ENCODE measurements at regions not wholly inside any gene's neighbourhood (a gene's known extent, or its start where the extent isn't known, plus 50 kb on each side); places are given as distances from the start of the nearest gene placed in this dataset.

GRCh38 chr5:54645882-54646355, 128.4 kb downstream of the SNX18 start:
- H3K4me2 ChIP-seq (ENCODE audit: low read length) = peak overlapping the region; percentile 91

GRCh38 chr5:54644226-54644625, 126.7 kb downstream of the SNX18 start:
- no peaks in the 10 kb centered on the region for H3K79me2 ChIP-seq (ENCODE audit: insufficient read depth, low read depth, low read length)
- no peak for DNase-seq (ENCODE audit: low spot score)

More at GRCh38 chr5:54645882-54646355, 128.4 kb downstream of the SNX18 start:
- no peaks in the 10 kb centered on the region for H3K9me3 ChIP-seq (ENCODE audit: low read length)
- no peaks in the 10 kb centered on the region for H3K9me2 ChIP-seq (ENCODE audit: insufficient read depth, low read length)
- peak overlapping the region; percentile 62 for H3K4me3 ChIP-seq (ENCODE audit: low read depth, low read length, poor library complexity, severe bottlenecking)
- H2AFZ ChIP-seq (ENCODE audit: low read length) = peak overlapping the region; percentile 93
- H3K4me1 ChIP-seq (ENCODE audit: insufficient read depth, low read length, poor library complexity, severe bottlenecking) = peaks cover 37% of the 10 kb centered on the region
- H3K27ac ChIP-seq (ENCODE audit: low read depth, low read length, poor library complexity, severe bottlenecking) = peak overlapping the region; percentile 98
- H3K36me3 ChIP-seq (ENCODE audit: insufficient read depth, low read length) = no peaks in the 10 kb centered on the region
- POLR2A ChIA-PET = interaction anchor here (0.7 to 2.3 kb wide), 6 partner anchors 8 to 88 kb away, joined by 3 to 7 read pairs (median 3); no protein-coding TSS in a partner anchor
- no peak for DNase-seq (ENCODE audit: low spot score)
- intact Hi-C loops (cut with micrococcal nuclease; ENCODE audit: unreplicated experiment) = loop anchor here (1.0 to 2.0 kb wide), 2 partner anchors 129 to 199 kb away; partner anchors contain the start of gene SNX18
- H4K20me1 ChIP-seq (ENCODE audit: insufficient read depth, low read length) = no peaks in the 10 kb centered on the region
- no peak for TF ChIP-seq CTCF (conservative IDR thresholded peaks at IDR 0.05; ENCODE audit: low read length)
- TF ChIP-seq EZH2phosphoT487 (IDR thresholded peaks at IDR 0.05; ENCODE audit: borderline replicate concordance, low read depth, low read length) = no peak
- no peaks in the 10 kb centered on the region for H3K79me2 ChIP-seq (ENCODE audit: insufficient read depth, low read depth, low read length)
- no TSS peak for BruUV-seq (replicated peaks)
- CTCF ChIA-PET (ENCODE audit: unreplicated experiment) = interaction anchor here (0.6 to 1.4 kb wide), 2 partner anchors 21 to 199 kb away, joined by 3 to 4 read pairs; no protein-coding TSS in a partner anchor

More at GRCh38 chr5:54644226-54644625, 126.7 kb downstream of the SNX18 start:
- Histone ChIP-seq H3K27ac (ENCODE audit: low read depth, low read length, poor library complexity, severe bottlenecking) (no peak overlapping the region), H3K4me3 (ENCODE audit: low read depth, low read length, poor library complexity, severe bottlenecking) (no peak overlapping the region), H3K4me1 (ENCODE audit: insufficient read depth, low read length, poor library complexity, severe bottlenecking) (peaks cover 37% of the 10 kb centered on the region), H4K20me1 (ENCODE audit: insufficient read depth, low read length) (no peaks in the 10 kb centered on the region), H2AFZ (ENCODE audit: low read length) (peak overlapping the region; percentile 93; the same call in 1 of the 2 replicates), H3K36me3 (ENCODE audit: insufficient read depth, low read length) (no peaks in the 10 kb centered on the region), H3K9me3 (ENCODE audit: low read length) (no peaks in the 10 kb centered on the region), H3K4me2 (ENCODE audit: low read length) (no peak overlapping the region), H3K9me2 (ENCODE audit: insufficient read depth, low read length) (no peaks in the 10 kb centered on the region)
- BruUV-seq (replicated peaks) = no TSS peak
- POLR2A ChIA-PET = interaction anchor here (1.1 to 2.3 kb wide), 4 partner anchors 11 to 106 kb away, joined by 3 to 7 read pairs (median 3); no protein-coding TSS in a partner anchor
- TF ChIP-seq EZH2phosphoT487 (IDR thresholded peaks at IDR 0.05; ENCODE audit: borderline replicate concordance, low read depth, low read length) (no peak), CTCF (conservative IDR thresholded peaks at IDR 0.05; ENCODE audit: low read length) (no peak)
- intact Hi-C loops (cut with micrococcal nuclease; ENCODE audit: unreplicated experiment) = no loop called here
- CTCF ChIA-PET (ENCODE audit: unreplicated experiment) = no interaction called here
